CD14-positive monocyte (primary cell): ENCODE measurements at regions not wholly inside any gene's neighbourhood (a gene's known extent, or its start where the extent isn't known, plus 50 kb on each side); places are given as distances from the start of the nearest gene placed in this dataset.

ENCODE experiments used
- DNase-seq, 3 donors: peaks; one replicate each; pipeline ENCODE4 v3.0.0-alpha.2; 2011 to 2022
- H2AFZ ChIP-seq: 2 replicates; pipeline ENCODE4 v1.6.0; 2012; ENCODE audit warnings: mild to moderate bottlenecking, low read depth, low read length, inconsistent platforms; ENCODE audit not compliant: insufficient read depth, poor library complexity, severe bottlenecking
- H3K27ac ChIP-seq, 2 donors: 1 replicate in 1 of 2; 2 replicates in 1 of 2; pipeline ENCODE4 v1.5.1; 2012 to 2013; ENCODE audit warnings: low read length in 2 of 2, control low read depth in 1 of 2, inconsistent platforms in 1 of 2, low read depth in 1 of 2, mild to moderate bottlenecking in 1 of 2
- H3K27me3 ChIP-seq, 2 donors: one replicate each; pipeline versions ENCODE4 v1.6.0 to v1.6.1; 2011 to 2013; ENCODE audit warnings: low read length in 2 of 2; ENCODE audit not compliant: control insufficient read depth in 2 of 2, insufficient read depth in 2 of 2
- H3K36me3 ChIP-seq, 2 donors: replicated peaks in 1 of 2; 1 replicate in 1 of 2; 2 replicates in 1 of 2; pipeline versions ENCODE4 v1.5.1 to v1.6.1; 2012 to 2013; ENCODE audit warnings: low read length in 2 of 2, control low read depth in 1 of 2, inconsistent platforms in 1 of 2, mild to moderate bottlenecking in 1 of 2; ENCODE audit not compliant: insufficient read depth in 2 of 2, control insufficient read depth in 1 of 2
- H3K4me1 ChIP-seq, 2 donors: 1 replicate in 1 of 2; 2 replicates in 1 of 2; pipeline versions ENCODE4 v1.5.1 to v1.6.1; 2012 to 2013; ENCODE audit warnings: low read length in 2 of 2, control low read depth in 1 of 2, inconsistent platforms in 1 of 2, mild to moderate bottlenecking in 1 of 2, moderate library complexity in 1 of 2; ENCODE audit not compliant: insufficient read depth in 2 of 2, control insufficient read depth in 1 of 2
- H3K4me2 ChIP-seq: replicated peaks from 2 replicates; pipeline ENCODE3; 2012; ENCODE audit warnings: low read length, moderate library complexity, mild to moderate bottlenecking; ENCODE audit not compliant: poor library complexity, severe bottlenecking; ENCODE audit errors: extremely low read depth
- H3K4me3 ChIP-seq, 3 experiments: fragments of 200-600 bp in 1 of 3; sonication (generic) in 1 of 3; replicated peaks in 1 of 3; 1 replicate in 2 of 3; 2 replicates in 1 of 3; pipeline ENCODE4 v1.5.1; 2011 to 2013; ENCODE audit warnings: low read length in 3 of 3, mild to moderate bottlenecking in 3 of 3, control low read depth in 2 of 3, low read depth in 2 of 3, inconsistent platforms in 1 of 3, moderate library complexity in 1 of 3
- H3K79me2 ChIP-seq: 2 replicates; pipeline ENCODE4 v1.6.0; 2012; ENCODE audit warnings: mild to moderate bottlenecking, control low read depth, inconsistent platforms, low read length, moderate library complexity; ENCODE audit not compliant: insufficient read depth
- H3K9ac ChIP-seq: 2 replicates; pipeline ENCODE4 v1.6.0; 2017; ENCODE audit warnings: low read length, mild to moderate bottlenecking; ENCODE audit not compliant: insufficient read depth, poor library complexity, severe bottlenecking
- H3K9me3 ChIP-seq, 2 donors: replicated peaks in 1 of 2; 1 replicate in 1 of 2; 2 replicates in 1 of 2; pipeline versions ENCODE4 v1.5.1 to v1.6.1; 2012 to 2013; ENCODE audit warnings: low read length in 2 of 2, control low read depth in 1 of 2; ENCODE audit not compliant: control insufficient read depth in 1 of 2, insufficient read depth in 1 of 2
- H4K20me1 ChIP-seq: 2 replicates; pipeline ENCODE4 v1.6.0; 2012; ENCODE audit warnings: mild to moderate bottlenecking, low read length, control low read depth, moderate library complexity; ENCODE audit not compliant: insufficient read depth
- H3K27ac Mint-ChIP-seq, 7 donors: one replicate each; pipeline ENCODE4 v1.8.0; 2020; ENCODE audit warnings: mild to moderate bottlenecking in 7 of 7, mixed read lengths in 7 of 7, moderate library complexity in 6 of 7, inconsistent platforms in 2 of 7
- H3K27me3 Mint-ChIP-seq, 3 donors: one replicate each; pipeline ENCODE4 v1.8.0; 2021 to 2022; ENCODE audit warnings: low read depth in 3 of 3, mild to moderate bottlenecking in 3 of 3, mixed read lengths in 3 of 3, moderate library complexity in 3 of 3, inconsistent platforms in 1 of 3
- H3K36me3 Mint-ChIP-seq, 2 donors: one replicate each; pipeline ENCODE4 v1.8.0; 2020; ENCODE audit warnings: mixed read lengths in 2 of 2, inconsistent platforms in 1 of 2, mild to moderate bottlenecking in 1 of 2
- H3K4me1 Mint-ChIP-seq: one replicate; pipeline ENCODE4 v1.8.0; 2020; ENCODE audit warnings: mild to moderate bottlenecking, mixed read lengths
- H3K4me3 Mint-ChIP-seq, 2 donors: one replicate each; pipeline ENCODE4 v1.8.0; 2020; ENCODE audit warnings: mild to moderate bottlenecking in 2 of 2, mixed read lengths in 2 of 2, moderate library complexity in 1 of 2
- H3K9me3 Mint-ChIP-seq, 7 donors: one replicate each; pipeline ENCODE4 v1.8.0; 2020 to 2022; ENCODE audit warnings: mixed read lengths in 7 of 7, mild to moderate bottlenecking in 6 of 7, moderate library complexity in 6 of 7, inconsistent platforms in 2 of 7
- CTCF ChIP-seq: fragments of 200-600 bp; IDR thresholded peaks from one replicate; pipeline ENCODE4 v1.8.0; 2022; ENCODE audit warnings: antibody characterized with exemption, mild to moderate bottlenecking
- WGBS: methylation state at CpG from one replicate; pipeline ENCODE4 v1.1.5; 2013; ENCODE audit warnings: missing lambda C conversion rate; ENCODE audit not compliant: insufficient coverage; 5-methylcytosine and 5-hydroxymethylcytosine counted together
- intact Hi-C, 2 donors: fragments of 100-400 bp; cut with micrococcal nuclease; formaldehyde crosslinking; loops; one replicate each; pipeline versions ENCODE4 v1.15.0 to v1.15.1; 2023

GRCh38 chr2:23256643-23257042 lies 128.3 kb upstream of the KLHL29 start:
- H3K4me1 Mint-ChIP-seq = no peaks in the 10 kb centered on the region
- intact Hi-C loops = no loop called here
- Histone ChIP-seq H3K27me3 (no peaks in the 10 kb centered on the region), H3K79me2 (no peaks in the 10 kb centered on the region), H3K9ac (no peak overlapping the region), H3K4me3 (no peak overlapping the region), H3K27ac (no peak overlapping the region), H3K4me1 (no peaks in the 10 kb centered on the region), H3K4me2 (no peak overlapping the region), H2AFZ (no peak overlapping the region), H3K36me3 (no peaks in the 10 kb centered on the region), H4K20me1 (no peaks in the 10 kb centered on the region), H3K9me3 (no peaks in the 10 kb centered on the region)
- DNase-seq = no peak
- H3K27ac Mint-ChIP-seq = no peak overlapping the region
- no peaks in the 10 kb centered on the region for H3K36me3 Mint-ChIP-seq
- H3K27me3 Mint-ChIP-seq = peaks cover 2 to 9% (median 4%) of the 10 kb centered on the region in 3 donors
- no peak overlapping the region for H3K4me3 Mint-ChIP-seq
- peaks cover 0 to 3% (median 0%) of the 10 kb centered on the region in 7 donors for H3K9me3 Mint-ChIP-seq
- no peak for TF ChIP-seq CTCF
- no CpG with 5 or more reads among the region's 2 CpGs for WGBS

DNA sequence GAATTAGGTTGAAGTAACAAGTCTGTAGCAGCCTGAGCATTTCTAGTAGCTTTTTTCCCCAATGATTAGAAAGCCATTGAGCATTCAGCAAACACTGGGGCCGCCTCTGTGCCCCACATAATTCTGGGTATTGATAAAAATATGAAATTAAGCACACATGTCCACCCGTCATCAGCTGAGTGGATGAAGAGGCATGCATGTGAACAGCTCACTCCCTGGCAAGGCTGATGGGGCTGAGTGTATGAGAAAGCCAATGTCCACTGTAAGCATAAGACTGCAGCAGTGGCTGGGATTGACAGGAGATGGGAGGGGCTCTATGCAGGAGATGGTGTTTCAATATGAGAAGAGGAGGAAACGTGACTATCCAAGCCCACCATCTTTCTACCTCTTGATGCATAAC lies 124.4 kb upstream of the KLHL29 start:
- Mint-ChIP-seq H3K36me3 (no peaks in the 10 kb centered on the region), H3K4me1 (no peaks in the 10 kb centered on the region), H3K4me3 (no peak overlapping the region), H3K9me3 (no peaks in the 10 kb centered on the region), H3K27ac (no peak overlapping the region), H3K27me3 (peaks cover 3 to 4% (median 4%) of the 10 kb centered on the region in 3 donors)
- Histone ChIP-seq H2AFZ (no peak overlapping the region), H3K27ac (no peak overlapping the region), H3K36me3 (no peaks in the 10 kb centered on the region), H3K4me2 (no peak overlapping the region), H3K27me3 (no peaks in the 10 kb centered on the region), H3K9me3 (no peaks in the 10 kb centered on the region), H3K79me2 (no peaks in the 10 kb centered on the region), H4K20me1 (no peaks in the 10 kb centered on the region), H3K4me3 (no peak overlapping the region), H3K4me1 (no peaks in the 10 kb centered on the region), H3K9ac (no peak overlapping the region)
- intact Hi-C loops = no loop called here
- DNase-seq = no peak
- TF ChIP-seq CTCF = no peak
- WGBS = no CpG with 5 or more reads among the region's 3 CpGs
